ENCODE measurements at regions not wholly inside any gene's neighbourhood (a gene's known extent, or its start where the extent isn't known, plus 50 kb on each side); places are given as distances from the start of the nearest gene placed in this dataset.

GRCh38 chr10:25661632-25662031 is 272.4 kb upstream of the MYO3A start:
- intact Hi-C loops (cut with DNase I), result no loop called here
- no peak for DNase-seq
- Histone ChIP-seq H3K4me1 (no peaks in the 10 kb centered on the region), H3K4me3 (no peak overlapping the region), H3K27me3 (no peaks in the 10 kb centered on the region), H3K27ac (no peak overlapping the region), H3K36me3 (no peaks in the 10 kb centered on the region), H3K9me3 (peaks cover 0 to 25% (median 0%) of the 10 kb centered on the region in 11 donors)
- WGBS, 2 donors, result 49 to 62% methylated on average over 3 of the region's 3 CpGs
- TF ChIP-seq CTCF (IDR thresholded peaks at IDR 0.05), result no peak
- ATAC-seq, result no peak

GRCh38 chr10:25666276-25666675 is 267.8 kb upstream of the MYO3A start:
- Histone ChIP-seq H3K4me3 (no peak overlapping the region), H3K27ac (no peak overlapping the region), H3K4me1 (no peaks in the 10 kb centered on the region), H3K27me3 (no peaks in the 10 kb centered on the region), H3K9me3 (peaks cover 0 to 9% (median 0%) of the 10 kb centered on the region in 11 donors), H3K36me3 (no peaks in the 10 kb centered on the region)
- WGBS, 2 donors, result 40 to 47% methylated on average over 3 of the region's 3 CpGs
- intact Hi-C loops (cut with DNase I), result no loop called here
- no peak for TF ChIP-seq CTCF (IDR thresholded peaks at IDR 0.05)
- no peak for ATAC-seq
- no peak for DNase-seq

GRCh38 chr10:25675204-25675603 is 258.8 kb upstream of the MYO3A start:
- no peaks in the 10 kb centered on the region for H3K9me3 ChIP-seq
- WGBS, 2 donors, result 71 to 78% methylated on average over 7 of the region's 7 CpGs
- H3K4me3 ChIP-seq, result no peak overlapping the region
- intact Hi-C loops (cut with DNase I), result no loop called here
- H3K27me3 ChIP-seq, result no peaks in the 10 kb centered on the region
- H3K4me1 ChIP-seq, result no peaks in the 10 kb centered on the region
- no peak for TF ChIP-seq CTCF (IDR thresholded peaks at IDR 0.05)
- ATAC-seq, result no peak
- H3K27ac ChIP-seq, result no peak overlapping the region
- no peak for DNase-seq
- no peaks in the 10 kb centered on the region for H3K36me3 ChIP-seq

GRCh38 chr10:25675615-25676014 is 258.4 kb upstream of the MYO3A start:
- H3K36me3 ChIP-seq, result no peaks in the 10 kb centered on the region
- WGBS, 2 donors, result 79% methylated on average over 1 of the region's 1 CpG
- TF ChIP-seq CTCF (IDR thresholded peaks at IDR 0.05), result no peak
- H3K4me3 ChIP-seq, result no peak overlapping the region
- ATAC-seq, result no peak
- no peaks in the 10 kb centered on the region for H3K27me3 ChIP-seq
- no peaks in the 10 kb centered on the region for H3K9me3 ChIP-seq
- H3K4me1 ChIP-seq, result no peaks in the 10 kb centered on the region
- H3K27ac ChIP-seq, result no peak overlapping the region
- DNase-seq, result no peak
- intact Hi-C loops (cut with DNase I), result no loop called here

GRCh38 chr10:25678220-25678619 is 255.8 kb upstream of the MYO3A start:
- H3K36me3 ChIP-seq, result no peaks in the 10 kb centered on the region
- intact Hi-C loops (cut with DNase I), result no loop called here
- H3K27ac ChIP-seq, result no peak overlapping the region
- ATAC-seq (no peak), DNase-seq (no peak)
- H3K4me3 ChIP-seq, result no peak overlapping the region
- no peak for TF ChIP-seq CTCF (IDR thresholded peaks at IDR 0.05)
- peaks cover 0 to 16% (median 4%) of the 10 kb centered on the region in 9 donors for H3K4me1 ChIP-seq
- no peaks in the 10 kb centered on the region for H3K9me3 ChIP-seq
- no peaks in the 10 kb centered on the region for H3K27me3 ChIP-seq

Measured in heart right ventricle (tissue), 16 donors.